ENCODE measurements at regions not wholly inside any gene's neighbourhood (a gene's known extent, or its start where the extent isn't known, plus 50 kb on each side); places are given as distances from the start of the nearest gene placed in this dataset.
"Not testable (repeated sequence)": the region's sequence is repeated elsewhere in the genome, so short reads cannot be mapped to it uniquely, and the experiment has no call there.

DNA sequence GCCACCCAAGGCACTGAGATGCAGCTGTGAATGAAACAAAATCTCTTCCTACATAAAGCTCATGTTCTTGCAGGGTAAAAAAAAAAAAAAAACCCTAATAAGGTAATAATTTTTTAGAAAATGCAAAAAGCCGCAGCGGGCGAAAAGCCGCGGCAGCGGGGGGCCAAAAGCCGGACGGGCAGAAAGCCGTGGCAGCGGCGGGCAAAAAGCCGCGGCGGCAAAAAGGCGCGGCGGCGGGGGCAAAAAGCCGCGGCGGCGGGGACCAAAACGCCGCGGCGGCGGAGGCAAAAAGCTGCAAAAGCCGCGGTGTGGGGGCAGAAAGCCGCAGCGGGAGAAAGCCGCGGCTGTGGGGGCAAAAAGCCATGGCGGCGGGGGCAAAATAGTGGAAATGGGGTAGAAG is 198.9 kb downstream of the ZNF92 start:
- H3K27me3 ChIP-seq (ENCODE audit: control insufficient read depth in 3 of 3, insufficient read depth in 3 of 3, low read depth in 1 of 3, low read length in 3 of 3); H3K4ac ChIP-seq (ENCODE audit: low read length); H2BK5ac ChIP-seq (ENCODE audit: low read length); H2BK12ac ChIP-seq (ENCODE audit: low read length); H2BK15ac ChIP-seq (ENCODE audit: low read length); H4K8ac ChIP-seq (ENCODE audit: low read depth, low read length); H2AFZ ChIP-seq (ENCODE audit: low read length); H2AK5ac ChIP-seq (ENCODE audit: low read depth, low read length); H3K14ac ChIP-seq (ENCODE audit: low read length); H3K18ac ChIP-seq (ENCODE audit: low read length); H2BK120ac ChIP-seq (ENCODE audit: low read depth, low read length); H3K27ac ChIP-seq (replicated peaks; ENCODE audit: low read length); H3K4me2 ChIP-seq (ENCODE audit: insufficient read depth, low read length, poor library complexity, severe bottlenecking); H4K91ac ChIP-seq (ENCODE audit: low read depth, low read length, poor library complexity); H3K9ac ChIP-seq (ENCODE audit: low read depth, low read length, poor library complexity); H3K79me1 ChIP-seq (ENCODE audit: low read depth, low read length); H3K4me3 ChIP-seq (ENCODE audit: low read length in 2 of 2); H3K36me3 ChIP-seq (replicated peaks in 1 of 2; ENCODE audit: control insufficient read depth in 2 of 2, insufficient read depth in 2 of 2, low read length in 2 of 2); H3K4me1 ChIP-seq (ENCODE audit: control insufficient read depth in 2 of 2, insufficient read depth in 1 of 2, low read depth in 1 of 2, low read length in 2 of 2); H3K23ac ChIP-seq (ENCODE audit: low read depth, low read length, poor library complexity); H3K9me3 ChIP-seq (replicated peaks in 1 of 2; ENCODE audit: control insufficient read depth in 2 of 2, insufficient read depth in 1 of 2, low read depth in 1 of 2, low read length in 2 of 2): not testable (repeated sequence)
- peak; percentile 4 for DNase-seq (ENCODE audit: low spot score)
- WGBS, 2 donors (ENCODE audit: extremely low coverage in 2 of 2, insufficient read length in 2 of 2, insufficient replicate concordance in 1 of 2), result no CpG with 5 or more reads among the region's 35 CpGs

DNA sequence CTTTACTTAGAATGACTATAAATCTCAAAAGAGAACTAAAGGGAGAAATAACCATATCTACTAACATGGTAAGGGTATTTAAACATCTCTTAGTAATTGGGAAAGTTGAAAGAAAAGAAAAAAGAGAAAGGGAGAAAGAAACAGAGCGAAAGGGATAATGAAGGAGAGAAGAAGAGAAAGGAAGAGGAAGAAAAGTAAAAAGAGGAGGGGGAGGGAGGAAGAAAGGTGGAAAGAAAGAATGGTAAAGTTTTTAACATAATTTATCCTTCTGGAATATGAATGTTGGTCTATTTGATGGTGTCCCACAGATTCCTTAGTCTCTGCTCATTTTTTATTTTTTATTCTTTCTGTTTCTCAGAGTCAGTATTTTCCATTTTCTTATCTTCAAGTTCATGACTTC is 202.7 kb downstream of the ZNF92 start:
- not testable (repeated sequence) for H2BK15ac ChIP-seq (ENCODE audit: low read length); H3K79me1 ChIP-seq (ENCODE audit: low read depth, low read length); H3K4me1 ChIP-seq (ENCODE audit: control insufficient read depth in 2 of 2, insufficient read depth in 1 of 2, low read depth in 1 of 2, low read length in 2 of 2); H3K27ac ChIP-seq (replicated peaks; ENCODE audit: low read length); H3K4me3 ChIP-seq (ENCODE audit: low read length in 2 of 2); H2AFZ ChIP-seq (ENCODE audit: low read length); H3K18ac ChIP-seq (ENCODE audit: low read length); H2BK5ac ChIP-seq (ENCODE audit: low read length); H3K23ac ChIP-seq (ENCODE audit: low read depth, low read length, poor library complexity); H3K4me2 ChIP-seq (ENCODE audit: insufficient read depth, low read length, poor library complexity, severe bottlenecking); H3K36me3 ChIP-seq (replicated peaks in 1 of 2; ENCODE audit: control insufficient read depth in 2 of 2, insufficient read depth in 2 of 2, low read length in 2 of 2); H3K9me3 ChIP-seq (replicated peaks in 1 of 2; ENCODE audit: control insufficient read depth in 2 of 2, insufficient read depth in 1 of 2, low read depth in 1 of 2, low read length in 2 of 2); H3K27me3 ChIP-seq (ENCODE audit: control insufficient read depth in 3 of 3, insufficient read depth in 3 of 3, low read depth in 1 of 3, low read length in 3 of 3); H2BK120ac ChIP-seq (ENCODE audit: low read depth, low read length); H4K8ac ChIP-seq (ENCODE audit: low read depth, low read length); H4K91ac ChIP-seq (ENCODE audit: low read depth, low read length, poor library complexity); H2AK5ac ChIP-seq (ENCODE audit: low read depth, low read length); H3K14ac ChIP-seq (ENCODE audit: low read length); H3K9ac ChIP-seq (ENCODE audit: low read depth, low read length, poor library complexity); H3K4ac ChIP-seq (ENCODE audit: low read length); DNase-seq (ENCODE audit: low spot score); H2BK12ac ChIP-seq (ENCODE audit: low read length)
- no CpG with 5 or more reads among the region's 1 CpG for WGBS, 2 donors (ENCODE audit: extremely low coverage in 2 of 2, insufficient read length in 2 of 2, insufficient replicate concordance in 1 of 2)

DNA sequence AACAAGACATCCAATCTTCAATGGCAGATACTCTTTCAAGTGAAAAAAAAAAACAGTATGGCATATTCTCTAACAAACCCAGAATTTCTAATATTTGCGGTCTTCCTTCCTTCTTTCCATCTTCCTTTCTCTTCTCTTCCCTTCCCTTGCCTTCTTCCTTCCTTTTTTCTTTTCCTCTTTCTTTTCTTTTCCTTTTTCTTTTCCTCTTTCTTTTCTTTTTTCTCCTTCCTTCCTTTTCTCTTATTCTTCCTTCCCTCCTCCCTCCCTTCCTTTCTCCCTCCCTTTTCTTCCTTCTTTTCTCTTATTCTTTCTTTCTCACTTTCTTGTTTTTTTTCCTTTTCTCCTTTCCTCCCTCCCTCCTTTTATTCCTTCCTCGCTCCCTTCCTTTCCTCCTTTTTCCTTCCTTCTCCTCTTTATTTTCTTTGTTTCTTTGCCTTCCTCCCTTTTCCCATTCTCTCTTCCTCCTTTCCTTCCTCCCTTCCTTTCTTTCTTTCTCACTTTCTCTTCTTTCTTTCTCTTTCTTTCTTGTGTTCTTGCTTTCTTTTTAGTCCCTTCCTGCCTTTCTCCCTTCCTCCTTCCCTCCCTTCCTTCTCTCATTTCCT is 209.0 kb downstream of the ZNF92 start:
- not testable (repeated sequence) for H3K4me1 ChIP-seq (ENCODE audit: control insufficient read depth in 2 of 2, insufficient read depth in 1 of 2, low read depth in 1 of 2, low read length in 2 of 2); H3K9me3 ChIP-seq (replicated peaks in 1 of 2; ENCODE audit: control insufficient read depth in 2 of 2, insufficient read depth in 1 of 2, low read depth in 1 of 2, low read length in 2 of 2); H3K4me2 ChIP-seq (ENCODE audit: insufficient read depth, low read length, poor library complexity, severe bottlenecking); H3K9ac ChIP-seq (ENCODE audit: low read depth, low read length, poor library complexity); H3K23ac ChIP-seq (ENCODE audit: low read depth, low read length, poor library complexity); H2BK15ac ChIP-seq (ENCODE audit: low read length); H2AK5ac ChIP-seq (ENCODE audit: low read depth, low read length); H2BK12ac ChIP-seq (ENCODE audit: low read length); H3K18ac ChIP-seq (ENCODE audit: low read length); H4K91ac ChIP-seq (ENCODE audit: low read depth, low read length, poor library complexity); H3K36me3 ChIP-seq (replicated peaks in 1 of 2; ENCODE audit: control insufficient read depth in 2 of 2, insufficient read depth in 2 of 2, low read length in 2 of 2); H3K4me3 ChIP-seq (ENCODE audit: low read length in 2 of 2); H2BK5ac ChIP-seq (ENCODE audit: low read length); H3K79me1 ChIP-seq (ENCODE audit: low read depth, low read length); H3K14ac ChIP-seq (ENCODE audit: low read length); H3K27ac ChIP-seq (replicated peaks; ENCODE audit: low read length); H3K27me3 ChIP-seq (ENCODE audit: control insufficient read depth in 3 of 3, insufficient read depth in 3 of 3, low read depth in 1 of 3, low read length in 3 of 3); H4K8ac ChIP-seq (ENCODE audit: low read depth, low read length); DNase-seq (ENCODE audit: low spot score); H2BK120ac ChIP-seq (ENCODE audit: low read depth, low read length); H3K4ac ChIP-seq (ENCODE audit: low read length); H2AFZ ChIP-seq (ENCODE audit: low read length)
- no CpG with 5 or more reads among the region's 2 CpGs for WGBS, 2 donors (ENCODE audit: extremely low coverage in 2 of 2, insufficient read length in 2 of 2, insufficient replicate concordance in 1 of 2)

DNA sequence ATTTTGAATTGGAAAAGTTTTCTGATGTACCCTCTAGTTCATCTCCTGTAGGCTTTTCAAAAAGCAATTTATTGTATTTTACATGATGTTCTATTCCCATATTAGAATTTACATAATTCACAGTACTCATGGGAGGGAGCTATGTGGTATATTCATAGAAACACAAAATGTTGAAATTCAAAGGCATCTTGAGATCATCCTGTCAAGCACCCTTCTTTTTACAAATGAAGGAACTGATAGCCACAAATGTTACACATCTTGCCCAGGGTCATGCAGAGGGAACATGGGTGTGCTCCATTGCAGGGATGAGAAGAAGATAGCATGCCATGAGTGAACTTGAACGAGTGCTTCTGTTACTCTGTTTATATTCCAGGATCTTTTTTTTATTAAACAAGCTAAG is 228.8 kb downstream of the ZNF92 start:
- not testable (repeated sequence) for H3K9me3 ChIP-seq (replicated peaks in 1 of 2; ENCODE audit: control insufficient read depth in 2 of 2, insufficient read depth in 1 of 2, low read depth in 1 of 2, low read length in 2 of 2); H3K27ac ChIP-seq (replicated peaks; ENCODE audit: low read length); H3K4me1 ChIP-seq (ENCODE audit: control insufficient read depth in 2 of 2, insufficient read depth in 1 of 2, low read depth in 1 of 2, low read length in 2 of 2); H2BK120ac ChIP-seq (ENCODE audit: low read depth, low read length); H3K27me3 ChIP-seq (ENCODE audit: control insufficient read depth in 3 of 3, insufficient read depth in 3 of 3, low read depth in 1 of 3, low read length in 3 of 3); DNase-seq (ENCODE audit: low spot score); H3K18ac ChIP-seq (ENCODE audit: low read length); H4K8ac ChIP-seq (ENCODE audit: low read depth, low read length); H2BK5ac ChIP-seq (ENCODE audit: low read length); H3K23ac ChIP-seq (ENCODE audit: low read depth, low read length, poor library complexity); H2BK15ac ChIP-seq (ENCODE audit: low read length); H2AK5ac ChIP-seq (ENCODE audit: low read depth, low read length); H3K9ac ChIP-seq (ENCODE audit: low read depth, low read length, poor library complexity); H2BK12ac ChIP-seq (ENCODE audit: low read length); H3K14ac ChIP-seq (ENCODE audit: low read length); H3K4me2 ChIP-seq (ENCODE audit: insufficient read depth, low read length, poor library complexity, severe bottlenecking); H2AFZ ChIP-seq (ENCODE audit: low read length); H3K4ac ChIP-seq (ENCODE audit: low read length); H3K4me3 ChIP-seq (ENCODE audit: low read length in 2 of 2); H4K91ac ChIP-seq (ENCODE audit: low read depth, low read length, poor library complexity); H3K36me3 ChIP-seq (replicated peaks in 1 of 2; ENCODE audit: control insufficient read depth in 2 of 2, insufficient read depth in 2 of 2, low read length in 2 of 2); H3K79me1 ChIP-seq (ENCODE audit: low read depth, low read length)
- WGBS, 2 donors (ENCODE audit: extremely low coverage in 2 of 2, insufficient read length in 2 of 2, insufficient replicate concordance in 1 of 2), result no CpG with 5 or more reads among the region's 1 CpG

Data from neuronal stem cell (in vitro differentiated cells).